GM18507 (cell line): ENCODE measurements at regions not wholly inside any gene's neighbourhood (a gene's known extent, or its start where the extent isn't known, plus 50 kb on each side); places are given as distances from the start of the nearest gene placed in this dataset.

ENCODE experiments used
- DNase-seq: peaks from one replicate; pipeline ENCODE4 v3.0.0; 2011; ENCODE audit warnings: low read depth; ENCODE audit not compliant: insufficient read length; ENCODE audit errors: extremely low spot score
- FAIRE-seq: peaks from 2 replicates; lab custom pipeline; 2011; peaks lifted over from hg19 to GRCh38; lab: Jason Lieb, UNC

- DNase-seq (no peak), FAIRE-seq (no peak)
Observed at GRCh38 chr4:104756837-104757236, 262.1 kb upstream of the CXXC4 start.

DNA sequence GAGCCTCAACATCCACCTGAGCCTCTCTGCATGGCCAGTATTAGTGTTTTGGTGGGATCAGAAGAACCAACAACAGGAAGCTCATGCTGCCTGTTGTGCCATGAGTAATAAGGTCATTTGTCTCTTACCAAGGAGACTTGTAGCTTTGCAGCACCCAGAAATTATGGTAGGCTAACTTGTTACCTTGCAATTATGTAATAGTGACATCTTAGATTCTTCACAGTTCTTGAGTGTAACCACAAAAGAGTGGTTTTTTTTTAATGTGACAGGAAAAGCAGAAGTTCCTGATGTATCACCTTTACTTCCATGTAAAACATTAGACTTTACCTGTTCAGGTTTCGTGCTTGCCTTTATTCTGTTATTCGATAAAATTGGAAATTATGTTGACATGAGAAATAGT lies 263.9 kb upstream of the CXXC4 start:
- DNase-seq = no peak
- FAIRE-seq = no peak

GRCh38 chr4:104763554-104764222 lies 269.0 kb upstream of the CXXC4 start:
- DNase-seq (no peak), FAIRE-seq (no peak)

DNA sequence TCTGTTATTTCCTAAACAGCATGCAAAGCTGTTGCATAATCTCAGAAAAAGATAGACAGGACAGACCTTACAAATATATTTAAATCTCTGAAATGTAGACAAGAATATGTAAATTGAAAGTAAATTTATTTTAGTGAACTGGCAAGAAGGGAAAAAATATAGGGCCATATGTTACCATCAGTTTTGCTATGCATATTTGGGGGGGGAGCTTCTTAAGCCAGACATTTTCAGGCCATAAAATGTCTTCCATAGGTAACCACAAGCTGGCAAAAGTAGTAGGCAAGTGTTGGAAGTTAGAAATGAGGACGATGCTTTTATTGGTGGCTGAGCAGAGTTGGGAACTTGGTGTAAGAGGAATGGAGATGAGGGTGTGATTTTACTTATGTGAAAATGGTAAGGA lies 272.0 kb upstream of the CXXC4 start:
- FAIRE-seq = no peak
- DNase-seq = no peak

- DNase-seq (no peak), FAIRE-seq (peak; percentile 81)
Observed at GRCh38 chr4:104772849-104773248, 278.2 kb upstream of the CXXC4 start.

- no peak for FAIRE-seq
- no peak for DNase-seq
Observed at GRCh38 chr4:104795264-104795939, 300.7 kb upstream of the CXXC4 start.

DNA sequence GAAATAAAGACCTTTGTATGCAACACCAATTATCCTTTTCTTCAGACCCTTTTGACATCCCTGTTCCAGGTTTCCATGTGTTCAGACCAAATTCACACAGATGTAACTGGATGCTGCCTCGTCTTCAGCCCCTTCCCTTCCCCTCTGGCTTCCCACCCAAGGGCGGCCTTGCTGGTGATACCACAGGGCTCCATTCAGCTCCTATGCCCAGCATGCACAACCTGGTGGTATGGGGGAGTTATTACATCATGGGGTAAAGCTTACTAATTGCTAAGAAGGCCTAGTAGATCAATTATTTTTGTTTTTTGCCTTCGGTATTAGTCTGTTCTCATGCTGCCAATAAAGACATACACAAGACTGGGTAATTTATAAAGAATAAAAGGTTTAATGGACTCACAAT lies 317.0 kb upstream of the CXXC4 start:
- DNase-seq (no peak), FAIRE-seq (no peak)

GRCh38 chr4:104815665-104816064 lies 321.0 kb upstream of the CXXC4 start:
- peak; percentile 65 for FAIRE-seq
- DNase-seq = no peak

- FAIRE-seq = peak; percentile 36
- DNase-seq = no peak
Observed at GRCh38 chr4:104818579-104818978, 323.9 kb upstream of the CXXC4 start.

- DNase-seq (no peak), FAIRE-seq (no peak)
Observed at GRCh38 chr4:104826171-104826570, 320.5 kb upstream of the TET2 start.

- DNase-seq (no peak), FAIRE-seq (peak; percentile 52)
Observed at GRCh38 chr4:104829761-104830160, 316.9 kb upstream of the TET2 start.

GRCh38 chr4:104848597-104849225 lies 298.0 kb upstream of the TET2 start:
- peak; percentile 29 for FAIRE-seq
- DNase-seq = no peak

GRCh38 chr4:104859601-104860237 lies 287.0 kb upstream of the TET2 start:
- FAIRE-seq (no peak), DNase-seq (no peak)

DNA sequence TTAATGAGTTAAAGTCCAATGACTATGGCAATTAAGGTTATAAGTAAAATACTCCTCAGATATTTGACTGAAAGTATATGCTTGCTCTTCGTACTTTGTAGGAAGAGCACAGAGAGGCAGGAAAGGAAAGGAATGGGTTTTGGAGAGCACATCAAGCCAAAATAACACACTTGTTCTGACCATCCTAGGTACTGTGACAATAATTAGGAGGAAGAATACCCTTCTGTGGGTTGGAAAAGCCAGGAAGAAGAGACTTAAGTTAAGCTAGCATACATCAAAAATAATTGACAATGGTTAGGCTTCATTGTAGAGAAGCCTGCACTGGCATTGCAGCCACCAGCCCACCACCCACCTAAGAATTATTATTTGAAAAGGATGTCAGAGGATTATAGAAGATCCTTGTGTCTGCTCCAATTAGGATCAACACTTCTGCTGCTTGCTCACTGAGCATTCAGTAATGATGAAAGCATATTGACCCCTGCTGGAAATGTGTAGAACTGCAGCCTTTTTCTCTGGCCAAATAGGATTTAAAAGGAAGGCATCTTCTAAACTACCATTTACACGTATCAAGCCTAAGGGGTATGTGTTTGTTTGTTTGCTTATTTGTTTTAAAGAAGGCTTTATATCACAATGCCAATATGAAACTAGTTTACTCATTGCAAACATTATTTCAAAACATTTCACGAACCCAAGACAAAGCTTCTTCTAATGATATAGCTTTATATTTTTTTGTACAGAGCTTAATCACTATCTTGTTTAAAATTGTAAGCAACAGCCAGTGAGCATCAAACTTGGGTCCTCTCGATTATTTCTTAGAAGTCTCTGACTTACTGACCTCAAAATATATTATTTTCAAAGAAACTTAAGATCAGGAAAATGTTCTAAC lies 286.2 kb upstream of the TET2 start:
- FAIRE-seq (peak; percentile 87), DNase-seq (peak; percentile 26)

DNA sequence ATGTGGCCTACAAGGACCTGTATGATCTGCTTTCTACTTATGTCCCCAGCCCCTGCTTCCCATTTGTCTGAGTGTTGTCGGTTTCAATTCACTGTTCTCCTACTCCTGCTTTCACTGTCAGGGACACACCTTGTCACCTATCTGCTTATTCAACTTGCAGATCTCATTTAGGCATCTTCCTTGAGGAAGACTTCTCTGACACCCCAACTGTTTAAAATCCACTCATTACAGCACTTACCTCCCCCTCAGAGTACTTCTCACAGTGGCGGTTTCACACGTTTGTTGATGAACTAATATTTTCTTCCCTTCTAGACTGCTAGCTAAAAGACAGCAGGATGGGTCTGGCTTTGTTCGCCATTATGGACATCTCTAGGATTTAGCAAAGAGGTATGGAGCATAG lies 279.9 kb upstream of the TET2 start:
- DNase-seq (no peak), FAIRE-seq (no peak)

DNA sequence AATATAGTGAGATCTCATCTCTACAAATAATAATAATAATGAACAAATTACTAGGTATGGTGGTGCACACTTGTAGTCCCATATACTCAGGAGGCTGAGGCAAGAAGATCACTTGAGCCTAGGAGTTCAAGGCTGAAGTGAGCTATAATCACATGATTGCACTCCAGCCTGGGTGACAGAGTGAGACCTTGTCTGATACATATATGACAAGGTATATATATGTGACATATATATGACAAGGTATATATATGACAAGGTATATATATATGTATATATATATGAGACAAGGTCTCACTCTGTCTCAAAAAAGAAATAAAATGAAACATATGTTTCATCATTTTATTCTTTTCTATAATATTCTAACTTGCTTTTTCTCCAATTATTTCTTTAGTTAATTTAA lies 278.1 kb upstream of the TET2 start:
- no peak for FAIRE-seq

DNA sequence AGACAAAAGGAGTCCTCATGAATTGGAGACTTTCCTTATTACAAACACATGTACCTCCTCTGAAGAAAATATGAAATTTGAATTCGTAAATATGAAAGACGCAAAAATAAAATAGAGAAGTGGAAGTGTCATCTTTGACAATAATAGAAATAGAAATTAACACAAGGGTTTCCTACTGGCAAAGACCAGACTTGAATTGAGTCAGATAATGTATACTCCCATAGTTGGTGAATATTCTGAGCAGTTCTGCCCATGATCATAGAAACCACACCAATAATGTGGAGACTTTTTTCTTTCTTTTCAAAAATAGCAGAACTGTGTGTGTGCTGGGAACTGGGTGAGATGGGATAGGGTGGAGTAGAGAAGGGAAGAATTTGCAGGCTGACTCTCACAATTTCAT lies 277.7 kb upstream of the TET2 start:
- FAIRE-seq = peak; percentile 91

More for the DNA sequence above, 278.1 kb upstream of the TET2 start:
- DNase-seq = no peak

DNA sequence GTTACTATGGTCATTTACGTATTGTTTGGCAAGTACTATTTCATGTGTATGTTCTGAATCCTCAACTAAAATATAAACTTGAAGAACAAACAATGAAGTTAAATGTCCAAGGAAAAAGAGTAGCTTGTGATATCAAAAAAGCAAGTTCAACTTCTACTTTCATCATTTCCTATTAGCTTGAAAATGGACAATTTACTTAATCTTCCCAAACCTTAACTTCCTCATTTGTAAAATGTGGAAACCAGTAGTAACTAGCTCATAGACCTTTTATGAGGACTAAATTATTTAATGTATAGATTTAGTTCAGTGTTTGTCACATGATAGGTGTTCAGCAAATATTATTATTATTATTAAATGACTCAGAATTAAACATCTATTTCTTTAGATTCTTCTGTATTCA lies 276.8 kb upstream of the TET2 start:
- FAIRE-seq = no peak
- DNase-seq = no peak

More for the DNA sequence above, 277.7 kb upstream of the TET2 start:
- DNase-seq = no peak

DNA sequence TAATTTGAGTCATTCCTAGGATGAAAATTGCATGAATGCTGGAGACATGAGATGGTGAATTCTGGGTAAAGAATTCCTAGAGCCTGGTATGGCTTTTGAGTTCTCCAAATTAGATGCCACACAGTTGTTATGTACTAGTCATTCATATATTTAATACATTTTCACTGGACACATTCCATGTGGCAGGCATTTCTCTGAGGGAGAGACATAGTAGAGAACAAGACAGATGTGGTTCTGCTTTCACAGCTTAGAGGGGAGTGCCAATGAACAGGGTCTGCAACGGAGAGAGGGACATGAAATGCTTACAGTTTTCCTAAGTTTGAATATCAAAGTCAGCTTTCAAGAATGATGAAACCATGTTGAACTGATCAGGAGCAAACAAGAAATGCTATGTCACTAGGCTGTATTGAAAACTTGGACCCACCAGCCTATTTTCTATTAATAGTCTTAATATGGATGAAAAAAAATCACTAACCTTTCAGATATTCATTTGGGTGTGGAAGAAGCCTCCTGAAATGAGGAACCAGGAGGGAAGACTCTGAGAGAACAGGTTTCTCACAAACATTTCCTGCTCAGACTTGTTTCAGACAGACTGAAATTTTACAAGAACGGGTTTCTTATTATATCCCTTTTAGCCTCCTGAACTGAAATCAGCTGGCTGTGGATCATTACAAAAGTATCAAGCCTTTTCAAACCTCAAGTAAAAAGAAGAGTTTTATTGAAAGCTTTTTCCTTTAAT lies 276.0 kb upstream of the TET2 start:
- DNase-seq = no peak
- FAIRE-seq = peak; percentile 74
